Activated CD8-positive, alpha-beta memory T cell treated with anti-CD3 and anti-CD28 coated beads, Interleukin-2, amount 50 U/mL, for 1 hour (primary cell): ENCODE measurements at regions not wholly inside any gene's neighbourhood (a gene's known extent, or its start where the extent isn't known, plus 50 kb on each side); places are given as distances from the start of the nearest gene placed in this dataset.

Source experiments
- DNase-seq: peaks from one replicate; pipeline ENCODE4 v3.0.0-alpha.2; 2020; ENCODE audit errors: extremely low read depth

GRCh38 chr9:99365233-99365980 lies 143.3 kb downstream of the SEC61B start:
- no peak for DNase-seq

GRCh38 chr9:99366183-99366582 lies 144.1 kb downstream of the SEC61B start:
- DNase-seq = no peak

DNA sequence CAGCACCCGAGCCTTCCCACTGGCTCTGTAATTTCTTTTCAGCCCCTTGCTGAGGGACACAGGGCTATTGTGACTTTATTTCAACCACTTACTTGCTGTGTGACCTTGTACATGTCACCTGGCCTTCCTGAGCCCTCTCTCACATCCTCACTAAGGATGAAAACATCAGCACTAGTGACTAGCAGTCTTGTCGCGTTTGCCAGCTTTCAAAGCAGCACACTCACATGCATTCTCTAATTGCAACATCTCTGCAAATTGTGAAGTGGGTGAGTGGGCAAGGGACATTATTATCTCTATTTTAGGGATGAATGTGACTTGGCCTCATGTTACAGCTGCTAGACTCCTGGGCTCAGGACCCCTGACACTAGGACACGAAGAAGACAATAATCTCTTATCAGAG lies 144.5 kb downstream of the SEC61B start:
- DNase-seq = no peak

GRCh38 chr9:99368341-99369326 lies 146.6 kb downstream of the SEC61B start:
- no peak for DNase-seq

DNA sequence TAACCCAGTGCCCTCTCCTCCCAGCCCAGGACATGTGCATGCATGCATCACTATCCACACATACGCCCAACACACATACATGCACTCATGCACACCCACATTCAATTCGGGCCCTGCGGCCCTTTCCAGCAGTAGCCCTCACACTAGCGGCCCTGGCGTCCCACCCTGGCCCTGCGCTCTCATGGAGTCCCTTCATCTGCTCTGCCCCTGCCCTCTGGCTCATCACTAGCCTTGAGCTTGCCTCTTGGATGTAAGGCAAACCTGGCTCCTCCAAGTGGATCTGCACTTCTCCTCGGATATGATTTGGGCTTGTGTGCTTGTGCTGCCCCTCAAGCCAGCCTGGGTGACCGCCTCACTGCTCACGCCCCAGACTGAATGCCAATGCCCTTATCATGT lies 147.2 kb downstream of the SEC61B start:
- no peak for DNase-seq

DNA sequence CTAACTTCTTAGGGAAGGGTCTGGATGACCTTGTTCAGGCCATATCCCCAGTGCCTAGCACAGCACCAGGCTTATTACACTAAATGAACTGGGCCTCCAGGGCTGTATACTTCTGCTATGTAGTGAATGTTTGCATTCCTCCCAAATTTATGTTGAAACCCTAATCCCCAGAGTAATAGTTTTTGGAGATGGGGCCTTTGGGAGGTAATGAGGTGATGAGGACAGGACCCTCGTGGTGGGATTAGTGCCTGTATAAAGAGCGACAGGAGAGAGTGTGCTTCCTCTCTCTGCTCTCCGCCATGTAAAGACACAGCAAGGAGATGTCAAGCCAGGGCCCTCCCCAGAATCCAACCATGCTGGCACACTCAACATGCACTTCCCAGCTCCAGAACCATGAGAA lies 148.3 kb downstream of the SEC61B start:
- no peak for DNase-seq

DNA sequence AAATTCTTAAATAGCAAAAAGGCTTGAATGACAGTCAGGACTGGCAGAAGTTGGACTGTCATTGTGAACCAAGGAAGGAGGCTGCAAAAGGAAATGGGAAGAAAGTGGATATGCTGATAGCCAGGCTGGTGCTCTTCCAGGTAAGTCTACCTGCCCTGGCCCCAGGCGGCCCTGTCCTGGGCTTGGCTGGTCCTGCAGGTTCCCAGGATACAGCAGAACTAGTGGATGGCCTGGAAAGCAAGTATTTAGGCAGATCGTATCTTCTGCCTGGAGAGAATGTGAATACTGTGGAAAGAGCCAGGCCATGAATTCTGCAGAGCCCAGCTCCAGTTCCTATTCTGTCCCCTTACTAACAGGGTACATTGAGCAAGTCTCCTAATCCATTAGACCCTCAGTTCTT lies 149.3 kb downstream of the SEC61B start:
- no peak for DNase-seq

DNA sequence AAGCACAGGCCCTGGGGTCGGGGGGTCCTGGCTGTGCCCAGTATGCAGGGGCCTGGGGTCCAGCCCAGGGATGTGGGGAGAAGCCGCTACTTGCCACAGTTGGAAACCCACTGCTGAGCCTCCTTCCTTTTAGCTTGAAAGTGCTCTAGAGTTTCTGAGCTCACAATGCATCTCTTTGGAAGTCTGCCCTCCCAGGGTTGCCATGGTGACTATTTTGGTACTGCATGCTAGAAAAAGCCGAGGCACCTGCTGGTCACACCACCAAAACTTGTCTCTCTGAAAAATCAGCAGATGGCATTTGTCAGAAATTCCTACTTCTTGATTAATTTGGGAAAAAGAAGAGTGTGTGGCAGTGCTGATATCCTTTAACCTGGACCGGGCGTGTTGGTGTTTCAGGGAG lies 151.8 kb downstream of the SEC61B start:
- no peak for DNase-seq

DNA sequence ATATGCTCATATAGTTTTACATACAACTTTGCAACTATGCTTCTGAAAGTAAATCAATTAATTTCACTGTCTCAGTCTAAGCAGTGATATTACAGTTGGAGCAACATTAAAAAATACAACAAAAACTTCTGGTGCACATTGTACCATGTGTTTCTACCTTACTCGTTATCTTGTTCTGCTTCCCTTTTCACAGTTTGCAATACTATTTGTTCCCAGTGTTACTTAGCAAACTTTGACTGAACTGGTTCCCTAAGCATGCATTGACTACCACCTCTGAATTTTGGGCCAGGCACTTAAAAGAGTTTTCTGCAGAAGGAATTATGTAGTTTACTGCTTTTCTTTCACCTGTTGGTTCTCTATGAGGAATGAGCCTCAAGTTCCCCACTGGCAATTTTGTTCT lies 152.7 kb downstream of the SEC61B start:
- no peak for DNase-seq

- no peak for DNase-seq
Measured at GRCh38 chr9:99375481-99375880, 153.4 kb downstream of the SEC61B start.

- no peak for DNase-seq
Measured at GRCh38 chr9:99377790-99378775, 156.0 kb downstream of the SEC61B start.

DNA sequence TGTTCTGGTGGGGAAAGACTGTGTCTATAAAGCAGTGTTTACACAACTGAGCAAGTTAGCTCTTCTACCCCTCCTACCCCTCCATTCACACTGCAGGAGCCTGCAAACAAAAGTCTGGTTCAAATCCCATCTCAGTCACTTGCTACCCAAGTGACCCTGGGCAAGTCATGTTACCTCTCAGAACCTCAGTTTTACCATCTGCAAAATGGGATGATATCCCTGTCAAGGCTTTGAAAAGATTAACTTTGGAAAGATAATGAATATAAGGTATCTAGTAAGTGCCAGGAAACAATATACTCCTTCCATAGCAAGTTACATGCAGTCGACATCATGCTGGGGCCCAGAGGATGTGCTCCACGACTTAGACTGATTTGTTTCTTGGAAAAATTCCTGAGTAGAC lies 161.5 kb downstream of the SEC61B start:
- no peak for DNase-seq

- DNase-seq = no peak
Measured at GRCh38 chr9:99385215-99385614, 163.1 kb downstream of the SEC61B start.

GRCh38 chr9:99385814-99386279 lies 163.8 kb downstream of the SEC61B start:
- DNase-seq = no peak

- no peak for DNase-seq
Measured at GRCh38 chr9:99387431-99387830, 165.3 kb downstream of the SEC61B start.

DNA sequence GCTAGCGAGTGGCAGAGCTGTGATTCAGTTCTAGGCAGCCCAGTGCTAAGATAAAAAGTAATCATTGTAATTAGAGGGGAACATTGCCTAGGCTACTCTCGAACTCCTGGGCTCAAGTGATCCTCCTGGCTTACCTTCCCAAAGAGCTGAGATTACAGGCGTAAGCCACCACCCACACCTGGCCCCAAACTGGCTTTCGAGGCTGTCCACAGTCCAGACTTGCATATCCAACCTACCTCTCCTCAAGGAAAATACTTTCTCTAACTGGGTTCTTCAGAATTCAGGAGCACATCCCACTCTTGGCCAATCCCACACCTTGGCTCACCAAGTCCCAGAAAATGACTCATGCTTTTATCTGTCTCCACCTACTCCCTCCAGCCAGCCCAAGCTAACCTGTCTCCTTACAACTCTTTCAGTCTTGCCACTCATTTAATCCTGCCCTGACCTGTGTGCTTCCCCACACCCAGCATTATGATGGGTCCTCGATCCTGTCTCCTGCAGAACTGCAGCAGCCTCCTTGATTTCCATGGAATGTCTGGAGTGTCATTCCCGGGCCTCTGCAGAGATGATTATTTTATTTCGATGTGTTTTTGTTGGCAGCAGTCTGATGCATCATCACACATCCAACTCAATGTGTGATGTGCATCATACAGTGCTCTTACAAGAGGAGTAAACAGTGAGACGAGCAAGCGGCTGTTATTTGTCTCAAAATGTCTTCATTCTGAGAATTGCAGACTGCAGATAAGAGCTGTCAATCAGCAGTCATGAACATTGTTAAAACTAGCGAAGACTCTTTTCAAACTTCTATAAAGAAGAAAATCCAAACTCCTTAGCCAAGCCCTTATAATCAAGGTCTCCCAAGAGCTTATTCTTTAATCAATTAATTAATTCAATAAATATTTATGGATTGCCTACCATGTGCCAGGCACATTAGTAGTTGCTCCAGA lies 167.3 kb downstream of the SEC61B start:
- DNase-seq = no peak

DNA sequence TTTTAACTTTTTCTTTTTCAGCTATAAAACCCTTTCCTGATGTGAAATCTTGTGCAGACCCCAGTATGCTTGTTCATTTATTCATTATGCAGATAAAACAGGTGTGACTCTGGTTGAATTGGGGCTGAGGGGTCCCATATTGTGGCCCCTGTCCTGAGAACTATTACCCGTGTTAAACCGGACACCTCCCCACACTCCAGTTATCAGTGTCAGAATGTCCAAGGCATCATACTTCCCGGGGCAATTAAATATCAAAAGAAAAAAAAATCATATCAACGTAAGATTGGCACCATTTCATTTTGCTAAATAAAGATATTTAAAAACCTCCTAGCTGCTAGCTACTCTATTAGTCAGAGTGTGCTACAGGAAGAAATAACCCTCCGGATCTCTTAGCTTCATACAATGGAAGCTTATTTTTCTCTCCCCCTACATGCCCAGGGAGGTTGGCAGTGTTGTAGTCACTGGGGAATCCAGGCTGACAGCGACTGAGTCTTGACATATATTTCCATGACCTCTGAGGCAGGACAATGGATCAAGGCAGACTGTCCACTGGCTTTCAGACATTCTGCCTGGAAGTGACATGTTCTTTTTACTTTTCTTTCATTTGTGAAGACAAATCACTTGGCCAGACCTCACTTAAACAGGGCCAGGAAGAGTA lies 170.0 kb downstream of the SEC61B start:
- DNase-seq = no peak

- DNase-seq = no peak
Measured at GRCh38 chr9:99392986-99393385, 170.9 kb downstream of the SEC61B start.

GRCh38 chr9:99393993-99394392 lies 171.9 kb downstream of the SEC61B start:
- no peak for DNase-seq

DNA sequence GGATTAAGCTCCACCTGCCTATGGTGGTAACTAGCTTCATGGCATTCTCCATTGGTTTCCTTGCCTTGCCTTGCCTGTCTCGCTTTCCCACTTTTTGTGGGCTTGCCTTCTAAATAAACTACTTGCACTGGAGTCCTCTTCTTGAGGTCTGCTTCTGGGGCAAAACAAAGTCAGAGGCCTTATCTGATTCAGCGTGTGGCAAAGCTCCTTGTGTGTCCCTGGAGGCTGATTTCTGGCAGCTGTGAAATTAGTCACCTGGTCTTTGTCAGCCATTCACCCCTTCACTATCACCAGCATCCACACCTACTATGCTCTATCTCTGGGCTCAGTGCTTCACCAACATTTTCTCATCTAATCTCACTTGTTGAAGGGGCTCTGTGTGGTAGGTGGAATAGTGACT lies 176.2 kb downstream of the SEC61B start:
- DNase-seq = no peak
